Fibroblast of villous mesenchyme (primary cell): ENCODE measurements at regions not wholly inside any gene's neighbourhood (a gene's known extent, or its start where the extent isn't known, plus 50 kb on each side); places are given as distances from the start of the nearest gene placed in this dataset.
A peak's percentile ranks its signal among the peaks of the same experiment; 100 is the strongest.
"Not testable (repeated sequence)": the region's sequence is repeated elsewhere in the genome, so short reads cannot be mapped to it uniquely, and the experiment has no call there.

Source experiments
- DNase-seq: peaks from one replicate; pipeline ENCODE4 v3.0.0-alpha.2; 2010; ENCODE audit warnings: low read depth
- H3K4me3 ChIP-seq: 2 replicates; pipeline ENCODE4 v1.5.1; 2011; ENCODE audit warnings: low read depth, mild to moderate bottlenecking, low read length
- TF ChIP-seq, protein P1 (sequence below): IDR thresholded peaks from 2 replicates; pipeline ENCODE4 v1.5.1; 2012; ENCODE audit warnings: low read depth, mild to moderate bottlenecking, low read length; ENCODE audit not compliant: insufficient read depth

GRCh38 chr7:152543799-152544198 is 108.0 kb upstream of the KMT2C start:
- H3K4me3 ChIP-seq: no peak overlapping the region
- TF ChIP-seq, protein P1, sequence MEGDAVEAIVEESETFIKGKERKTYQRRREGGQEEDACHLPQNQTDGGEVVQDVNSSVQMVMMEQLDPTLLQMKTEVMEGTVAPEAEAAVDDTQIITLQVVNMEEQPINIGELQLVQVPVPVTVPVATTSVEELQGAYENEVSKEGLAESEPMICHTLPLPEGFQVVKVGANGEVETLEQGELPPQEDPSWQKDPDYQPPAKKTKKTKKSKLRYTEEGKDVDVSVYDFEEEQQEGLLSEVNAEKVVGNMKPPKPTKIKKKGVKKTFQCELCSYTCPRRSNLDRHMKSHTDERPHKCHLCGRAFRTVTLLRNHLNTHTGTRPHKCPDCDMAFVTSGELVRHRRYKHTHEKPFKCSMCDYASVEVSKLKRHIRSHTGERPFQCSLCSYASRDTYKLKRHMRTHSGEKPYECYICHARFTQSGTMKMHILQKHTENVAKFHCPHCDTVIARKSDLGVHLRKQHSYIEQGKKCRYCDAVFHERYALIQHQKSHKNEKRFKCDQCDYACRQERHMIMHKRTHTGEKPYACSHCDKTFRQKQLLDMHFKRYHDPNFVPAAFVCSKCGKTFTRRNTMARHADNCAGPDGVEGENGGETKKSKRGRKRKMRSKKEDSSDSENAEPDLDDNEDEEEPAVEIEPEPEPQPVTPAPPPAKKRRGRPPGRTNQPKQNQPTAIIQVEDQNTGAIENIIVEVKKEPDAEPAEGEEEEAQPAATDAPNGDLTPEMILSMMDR: no peak
- no peak for DNase-seq

DNA sequence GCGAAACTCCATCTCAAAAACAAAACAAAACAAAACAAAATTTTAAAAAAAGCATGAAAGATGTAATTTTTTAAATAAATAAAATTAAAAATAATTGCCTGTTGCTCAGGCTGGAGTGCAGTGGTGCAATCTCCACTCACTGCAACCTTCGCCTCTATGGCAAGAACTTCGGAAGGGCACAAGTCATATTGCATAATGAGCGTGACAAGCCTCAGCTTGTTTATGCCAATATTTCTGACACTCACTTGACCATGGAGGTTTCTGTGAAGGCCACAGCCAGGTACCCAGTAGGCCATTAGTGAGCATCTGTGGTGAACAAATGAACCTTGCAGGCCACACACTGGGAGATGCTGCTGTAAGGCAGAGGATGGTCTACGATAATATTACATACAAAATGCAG is 106.1 kb upstream of the KMT2C start:
- H3K4me3 ChIP-seq: no peak overlapping the region

GRCh38 chr7:152539190-152539495 is 103.3 kb upstream of the KMT2C start:
- DNase-seq, H3K4me3 ChIP-seq: not testable (repeated sequence)

More for the DNA sequence above, 106.1 kb upstream of the KMT2C start:
- TF ChIP-seq, protein P1: no peak
- no peak for DNase-seq

- not testable (repeated sequence) for DNase-seq, H3K4me3 ChIP-seq
Measured at GRCh38 chr7:152538346-152539189, 102.8 kb upstream of the KMT2C start.

DNA sequence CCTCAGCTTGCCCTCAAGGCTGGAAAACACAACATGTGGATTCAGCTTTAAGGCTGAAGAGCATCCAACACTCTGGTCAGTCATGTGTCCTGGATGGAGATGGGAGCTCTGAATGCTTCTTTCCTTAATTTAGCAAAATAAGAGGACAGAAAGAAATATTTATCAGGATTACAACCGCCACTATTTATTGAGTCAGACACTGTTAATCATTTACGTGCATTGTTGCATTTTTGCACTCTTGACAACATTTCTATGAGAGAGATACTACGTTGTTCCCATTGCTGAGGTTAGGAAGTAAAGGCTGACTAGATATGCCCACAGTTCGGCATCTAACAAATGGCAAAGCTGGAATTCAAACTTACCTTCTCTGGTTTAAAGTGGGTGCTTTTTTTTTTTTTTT is 101.8 kb upstream of the KMT2C start:
- DNase-seq: no peak
- TF ChIP-seq, protein P1: no peak
- no peak overlapping the region for H3K4me3 ChIP-seq

- H3K4me3 ChIP-seq: no peak overlapping the region
- DNase-seq: no peak
- TF ChIP-seq, protein P1: no peak
Measured at GRCh38 chr7:152528612-152529011, 92.8 kb upstream of the KMT2C start.

DNA sequence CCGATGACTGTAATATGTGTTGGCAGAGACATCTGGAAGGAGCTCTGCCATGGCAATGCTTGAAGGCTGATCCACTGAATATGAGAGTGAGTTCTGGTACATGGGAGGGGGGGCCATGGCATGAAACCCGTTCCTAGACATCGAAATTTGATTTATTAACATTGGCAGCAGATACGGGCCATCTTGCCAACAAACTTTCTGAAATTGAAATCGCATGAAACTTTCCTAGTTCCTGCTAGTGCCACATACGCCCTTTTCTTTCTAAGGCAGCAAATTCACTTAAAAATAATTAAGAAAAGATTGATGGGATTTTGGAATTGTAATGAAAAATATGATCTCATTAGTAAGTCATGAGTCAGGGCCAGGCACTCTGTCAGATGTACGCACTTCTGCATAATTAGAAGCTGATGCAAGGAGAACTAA is 91.8 kb upstream of the KMT2C start:
- DNase-seq: peak; percentile 25
- TF ChIP-seq, protein P1: no peak
- no peak overlapping the region for H3K4me3 ChIP-seq

DNA sequence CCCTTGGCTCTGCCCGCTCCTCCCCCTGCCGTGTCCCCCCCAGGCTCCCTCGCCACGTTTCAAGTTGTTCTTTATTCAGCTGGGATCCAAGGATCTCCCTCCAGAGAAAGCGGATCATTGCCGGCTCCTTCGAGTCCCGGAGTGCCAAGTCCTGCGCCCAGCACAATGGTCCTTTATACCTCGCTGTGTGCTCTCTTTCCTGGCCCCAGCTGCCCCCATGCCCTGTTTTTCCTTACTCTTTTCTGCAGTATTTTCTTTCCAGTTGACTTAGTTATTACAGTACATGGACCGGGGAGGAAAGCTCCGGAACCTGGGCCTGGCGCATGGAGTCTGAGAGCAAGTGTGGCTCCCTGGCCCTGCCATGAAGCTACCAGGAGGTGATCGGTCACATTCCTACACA is 88.1 kb upstream of the KMT2C start:
- no peak for DNase-seq
- H3K4me3 ChIP-seq: no peak overlapping the region
- TF ChIP-seq, protein P1: no peak
